ENCODE measurements at regions not wholly inside any gene's neighbourhood (a gene's known extent, or its start where the extent isn't known, plus 50 kb on each side); places are given as distances from the start of the nearest gene placed in this dataset.

- DNase-seq, result no peak
Observed at GRCh38 chr2:103734911-103735310, 973.1 kb downstream of the TMEM182 start.

- no peak for DNase-seq
Observed at GRCh38 chr2:103738108-103738507, 976.3 kb downstream of the TMEM182 start.

- DNase-seq, result no peak
Observed at GRCh38 chr2:103738606-103739005, 976.8 kb downstream of the TMEM182 start.

- DNase-seq, result no peak
Observed at GRCh38 chr2:103739186-103739585, 977.4 kb downstream of the TMEM182 start.

- DNase-seq, result no peak
Observed at GRCh38 chr2:103739921-103740320, 978.1 kb downstream of the TMEM182 start.

- no peak for DNase-seq
Observed at GRCh38 chr2:103740631-103741030, 978.8 kb downstream of the TMEM182 start.

- no peak for DNase-seq
Observed at GRCh38 chr2:103743195-103743594, 981.4 kb downstream of the TMEM182 start.

GRCh38 chr2:103754530-103754929 lies 992.7 kb downstream of the TMEM182 start:
- no peak for DNase-seq

- no peak for DNase-seq
Observed at GRCh38 chr2:103773884-103774283, 1012.1 kb downstream of the TMEM182 start.

GRCh38 chr2:103780088-103780702 lies 1018.4 kb downstream of the TMEM182 start:
- DNase-seq, result no peak

GRCh38 chr2:103781313-103781712 lies 1019.5 kb downstream of the TMEM182 start:
- no peak for DNase-seq

GRCh38 chr2:103784261-103784660 lies 1022.4 kb downstream of the TMEM182 start:
- DNase-seq, result no peak

- DNase-seq, result no peak
Observed at GRCh38 chr2:103785432-103785831, 1023.6 kb downstream of the TMEM182 start.

GRCh38 chr2:103785956-103786355 lies 1024.1 kb downstream of the TMEM182 start:
- DNase-seq, result no peak

GRCh38 chr2:103788389-103788788 lies 1026.6 kb downstream of the TMEM182 start:
- no peak for DNase-seq

- no peak for DNase-seq
Observed at GRCh38 chr2:103788951-103789350, 1027.1 kb downstream of the TMEM182 start.

GRCh38 chr2:103789381-103790095 lies 1027.7 kb downstream of the TMEM182 start:
- DNase-seq, result no peak

- no peak for DNase-seq
Observed at GRCh38 chr2:103792042-103792441, 1030.2 kb downstream of the TMEM182 start.

- DNase-seq, result no peak
Observed at GRCh38 chr2:103798291-103798690, 1036.5 kb downstream of the TMEM182 start.

GRCh38 chr2:103804013-103804412 lies 1042.2 kb downstream of the TMEM182 start:
- no peak for DNase-seq

- no peak for DNase-seq
Observed at GRCh38 chr2:103805746-103806145, 1043.9 kb downstream of the TMEM182 start.

- DNase-seq, result no peak
Observed at GRCh38 chr2:103808814-103809213, 1045.1 kb upstream of the POU3F3 start.

- no peak for DNase-seq
Observed at GRCh38 chr2:103809415-103809814, 1044.5 kb upstream of the POU3F3 start.

GRCh38 chr2:103809941-103810441 lies 1043.9 kb upstream of the POU3F3 start:
- no peak for DNase-seq

- no peak for DNase-seq
Observed at GRCh38 chr2:103810875-103811274, 1043.0 kb upstream of the POU3F3 start.
